DND-41 (cell line): ENCODE measurements at regions not wholly inside any gene's neighbourhood (a gene's known extent, or its start where the extent isn't known, plus 50 kb on each side); places are given as distances from the start of the nearest gene placed in this dataset.

Source experiments
- EZH2 ChIP-seq: IDR thresholded peaks from 3 replicates; pipeline ENCODE4 v1.6.1; 2012; ENCODE audit warnings: borderline replicate concordance, low read depth, mild to moderate bottlenecking, moderate library complexity, low read length, inconsistent platforms; ENCODE audit not compliant: severe bottlenecking
- TF ChIP-seq, protein P1 (sequence below): IDR thresholded peaks from 2 replicates; pipeline ENCODE4 v1.5.1; 2012; ENCODE audit warnings: borderline replicate concordance, low read length, moderate library complexity, mild to moderate bottlenecking; ENCODE audit not compliant: poor library complexity, severe bottlenecking; ENCODE audit errors: extremely low read depth

DNA sequence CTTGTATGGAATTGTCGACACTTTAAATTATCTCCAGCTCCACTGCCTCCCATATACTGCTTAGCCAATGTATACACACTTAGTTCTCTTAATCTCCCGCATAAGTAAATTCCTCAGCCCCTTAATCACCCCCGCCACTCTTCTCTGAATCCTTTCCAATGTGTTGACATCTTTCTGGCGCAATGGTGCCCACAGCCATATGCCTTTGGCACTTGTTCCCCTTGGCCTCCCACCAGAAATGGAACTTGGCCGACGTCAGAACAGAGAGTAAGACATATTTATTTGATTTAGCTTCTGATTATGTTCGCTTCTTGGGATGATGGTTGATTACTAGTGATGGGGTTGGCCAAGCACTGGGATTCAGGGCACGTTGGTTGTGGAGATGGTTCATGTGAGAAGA is 1089.3 kb upstream of the CELF4 start:
- TF ChIP-seq, protein P1, sequence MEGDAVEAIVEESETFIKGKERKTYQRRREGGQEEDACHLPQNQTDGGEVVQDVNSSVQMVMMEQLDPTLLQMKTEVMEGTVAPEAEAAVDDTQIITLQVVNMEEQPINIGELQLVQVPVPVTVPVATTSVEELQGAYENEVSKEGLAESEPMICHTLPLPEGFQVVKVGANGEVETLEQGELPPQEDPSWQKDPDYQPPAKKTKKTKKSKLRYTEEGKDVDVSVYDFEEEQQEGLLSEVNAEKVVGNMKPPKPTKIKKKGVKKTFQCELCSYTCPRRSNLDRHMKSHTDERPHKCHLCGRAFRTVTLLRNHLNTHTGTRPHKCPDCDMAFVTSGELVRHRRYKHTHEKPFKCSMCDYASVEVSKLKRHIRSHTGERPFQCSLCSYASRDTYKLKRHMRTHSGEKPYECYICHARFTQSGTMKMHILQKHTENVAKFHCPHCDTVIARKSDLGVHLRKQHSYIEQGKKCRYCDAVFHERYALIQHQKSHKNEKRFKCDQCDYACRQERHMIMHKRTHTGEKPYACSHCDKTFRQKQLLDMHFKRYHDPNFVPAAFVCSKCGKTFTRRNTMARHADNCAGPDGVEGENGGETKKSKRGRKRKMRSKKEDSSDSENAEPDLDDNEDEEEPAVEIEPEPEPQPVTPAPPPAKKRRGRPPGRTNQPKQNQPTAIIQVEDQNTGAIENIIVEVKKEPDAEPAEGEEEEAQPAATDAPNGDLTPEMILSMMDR = no peak
- no peak for TF ChIP-seq EZH2
